AG04449 (cell line): ENCODE measurements at regions not wholly inside any gene's neighbourhood (a gene's known extent, or its start where the extent isn't known, plus 50 kb on each side); places are given as distances from the start of the nearest gene placed in this dataset.
"Not testable (repeated sequence)": the region's sequence is repeated elsewhere in the genome, so short reads cannot be mapped to it uniquely, and the experiment has no call there.

Source experiments
- CTCF ChIA-PET: fragments of 350-600 bp; formaldehyde crosslinking; extraction: SDS; loops from one replicate; lab custom pipeline; 2021; ENCODE audit warnings: antibody characterized with exemption; lab: Yijun Ruan, JAX
- POLR2A ChIA-PET: fragments of 400-600, 350-600 bp; formaldehyde crosslinking; extraction: SDS; loops from one replicate; lab custom pipeline; 2020; ENCODE audit warnings: antibody characterized with exemption, inconsistent platforms; lab: Yijun Ruan, JAX
- DNase-seq: peaks from one replicate; pipeline ENCODE4 v3.0.0-alpha.2; 2010; ENCODE audit warnings: low read depth, low spot score
- H3K4me3 ChIP-seq: 2 replicates; pipeline ENCODE4 v1.5.1; 2011; ENCODE audit warnings: low read depth, mild to moderate bottlenecking, control low read depth, low read length
- TF ChIP-seq, protein P1 (sequence below): IDR thresholded peaks from one replicate; pipeline ENCODE4 v1.5.1; 2011; ENCODE audit warnings: mild to moderate bottlenecking, moderate library complexity, low read length, control low read depth, inconsistent platforms; ENCODE audit not compliant: insufficient read depth; ENCODE audit errors: missing control alignments

DNA sequence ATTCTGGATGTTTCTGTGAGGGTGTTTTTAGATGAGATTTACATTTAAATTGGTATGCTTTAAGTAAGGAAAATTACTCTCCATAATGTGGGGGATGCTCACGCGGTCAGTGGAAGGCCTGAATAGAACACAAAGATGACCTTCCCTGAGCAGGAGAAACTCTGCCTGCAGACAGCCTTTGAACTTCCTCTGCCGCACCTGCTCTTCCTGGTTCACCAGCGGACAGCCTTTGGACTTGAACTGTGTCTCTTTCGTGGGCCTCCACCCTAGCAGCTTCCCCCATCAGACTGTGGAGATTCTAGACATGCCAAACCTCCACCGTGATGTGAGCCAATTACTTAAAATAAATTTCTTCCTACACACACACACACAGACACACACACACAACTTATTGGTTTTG lies 210.7 kb downstream of the EFCAB11 start:
- POLR2A ChIA-PET = no interaction called here
- no peak overlapping the region for H3K4me3 ChIP-seq
- CTCF ChIA-PET = no interaction called here
- TF ChIP-seq, protein P1, sequence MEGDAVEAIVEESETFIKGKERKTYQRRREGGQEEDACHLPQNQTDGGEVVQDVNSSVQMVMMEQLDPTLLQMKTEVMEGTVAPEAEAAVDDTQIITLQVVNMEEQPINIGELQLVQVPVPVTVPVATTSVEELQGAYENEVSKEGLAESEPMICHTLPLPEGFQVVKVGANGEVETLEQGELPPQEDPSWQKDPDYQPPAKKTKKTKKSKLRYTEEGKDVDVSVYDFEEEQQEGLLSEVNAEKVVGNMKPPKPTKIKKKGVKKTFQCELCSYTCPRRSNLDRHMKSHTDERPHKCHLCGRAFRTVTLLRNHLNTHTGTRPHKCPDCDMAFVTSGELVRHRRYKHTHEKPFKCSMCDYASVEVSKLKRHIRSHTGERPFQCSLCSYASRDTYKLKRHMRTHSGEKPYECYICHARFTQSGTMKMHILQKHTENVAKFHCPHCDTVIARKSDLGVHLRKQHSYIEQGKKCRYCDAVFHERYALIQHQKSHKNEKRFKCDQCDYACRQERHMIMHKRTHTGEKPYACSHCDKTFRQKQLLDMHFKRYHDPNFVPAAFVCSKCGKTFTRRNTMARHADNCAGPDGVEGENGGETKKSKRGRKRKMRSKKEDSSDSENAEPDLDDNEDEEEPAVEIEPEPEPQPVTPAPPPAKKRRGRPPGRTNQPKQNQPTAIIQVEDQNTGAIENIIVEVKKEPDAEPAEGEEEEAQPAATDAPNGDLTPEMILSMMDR = no peak
- no peak for DNase-seq

GRCh38 chr14:89740241-89740640 lies 214.3 kb downstream of the EFCAB11 start:
- POLR2A ChIA-PET = no interaction called here
- no peak overlapping the region for H3K4me3 ChIP-seq
- CTCF ChIA-PET = interaction anchor here (0.7 kb wide), 1 partner anchor 10 kb away, joined by 3 read pairs; no protein-coding TSS in a partner anchor
- TF ChIP-seq, protein P1 = no peak
- no peak for DNase-seq

GRCh38 chr14:89736881-89737280 lies 217.6 kb downstream of the EFCAB11 start:
- CTCF ChIA-PET = no interaction called here
- H3K4me3 ChIP-seq = no peak overlapping the region
- POLR2A ChIA-PET = no interaction called here
- DNase-seq = no peak
- TF ChIP-seq, protein P1 = no peak

GRCh38 chr14:89731396-89731933 lies 223.1 kb downstream of the EFCAB11 start:
- POLR2A ChIA-PET = no interaction called here
- TF ChIP-seq, protein P1 = no peak
- CTCF ChIA-PET = interaction anchor here (1.2 kb wide), 1 partner anchor 30 kb away, joined by 3 read pairs; no protein-coding TSS in a partner anchor
- no peak for DNase-seq
- no peak overlapping the region for H3K4me3 ChIP-seq

DNA sequence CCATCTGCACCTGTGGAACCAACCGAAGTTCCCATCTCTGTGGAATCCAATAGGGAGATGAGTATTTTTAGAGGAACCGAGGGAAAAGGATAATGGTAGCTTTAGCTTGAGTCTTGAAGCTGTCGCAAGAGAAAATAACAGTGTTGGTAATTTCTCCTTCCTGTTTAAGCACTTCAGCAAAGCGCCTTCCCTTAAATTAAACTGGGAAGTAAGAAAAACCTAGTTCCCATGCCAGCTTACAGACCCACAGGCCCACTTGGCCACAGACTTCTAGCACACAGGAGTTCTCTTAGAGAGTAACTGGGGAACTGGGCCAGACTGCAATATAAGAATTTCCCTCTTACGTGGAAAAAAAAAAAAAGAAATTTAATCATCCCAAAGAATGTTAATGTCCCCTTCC lies 223.8 kb downstream of the EFCAB11 start:
- no peak for DNase-seq
- POLR2A ChIA-PET = no interaction called here
- TF ChIP-seq, protein P1 = no peak
- no peak overlapping the region for H3K4me3 ChIP-seq
- CTCF ChIA-PET = interaction anchor here (1.2 kb wide), 1 partner anchor 31 kb away, joined by 3 read pairs; no protein-coding TSS in a partner anchor

GRCh38 chr14:89728964-89729363 lies 225.6 kb downstream of the EFCAB11 start:
- no peak overlapping the region for H3K4me3 ChIP-seq
- CTCF ChIA-PET = no interaction called here
- TF ChIP-seq, protein P1 = no peak
- POLR2A ChIA-PET = no interaction called here
- DNase-seq = no peak

DNA sequence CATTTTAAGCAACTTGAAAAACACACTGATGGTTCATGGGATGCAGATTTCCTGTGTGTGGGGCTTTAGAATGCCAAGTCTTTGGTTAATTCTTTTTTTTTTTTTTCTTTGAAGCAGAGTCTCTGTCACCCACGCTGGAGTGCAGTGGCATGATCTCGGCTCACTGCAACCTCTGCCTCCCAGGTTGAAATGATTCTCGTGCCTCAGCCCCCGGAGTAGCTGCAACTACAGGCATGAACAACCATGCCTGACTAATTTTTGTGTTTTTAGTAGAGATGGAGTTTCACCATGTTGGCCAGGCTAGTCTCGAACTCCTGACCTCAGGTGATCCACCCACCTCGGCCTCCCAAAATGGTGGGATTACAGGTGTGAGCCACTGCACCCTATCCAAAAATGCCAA lies 228.3 kb downstream of the EFCAB11 start:
- CTCF ChIA-PET, DNase-seq, H3K4me3 ChIP-seq: not testable (repeated sequence)
- POLR2A ChIA-PET = interaction anchor here (0.7 kb wide), 1 partner anchor 162 kb away, joined by 3 read pairs; no protein-coding TSS in a partner anchor
